HG02938 (cell line): ENCODE measurements at regions not wholly inside any gene's neighbourhood (a gene's known extent, or its start where the extent isn't known, plus 50 kb on each side); places are given as distances from the start of the nearest gene placed in this dataset.

Experiments
- ATAC-seq: cut with Tn5 transposase; IDR thresholded peaks from one replicate; pipeline ENCODE4 v1.9.1; 2021; ENCODE audit warnings: mild to moderate bottlenecking, moderate library complexity; ENCODE audit not compliant: unreplicated experiment

- ATAC-seq = no peak
Measured at GRCh38 chr3:193754719-193755118, 161.7 kb downstream of the OPA1 start.

- no peak for ATAC-seq
Measured at GRCh38 chr3:193756536-193756935, 163.5 kb downstream of the OPA1 start.

- no peak for ATAC-seq
Measured at GRCh38 chr3:193757457-193757856, 164.4 kb downstream of the OPA1 start.

GRCh38 chr3:193761969-193762368 is 169.0 kb downstream of the OPA1 start:
- no peak for ATAC-seq

GRCh38 chr3:193762657-193763056 is 169.6 kb downstream of the OPA1 start:
- ATAC-seq = no peak

- ATAC-seq = no peak
Measured at GRCh38 chr3:193764959-193765358, 172.0 kb downstream of the OPA1 start.

GRCh38 chr3:193767353-193768069 is 174.5 kb downstream of the OPA1 start:
- no peak for ATAC-seq

GRCh38 chr3:193768070-193768394 is 175.0 kb downstream of the OPA1 start:
- no peak for ATAC-seq

- no peak for ATAC-seq
Measured at GRCh38 chr3:193769437-193769836, 176.4 kb downstream of the OPA1 start.

GRCh38 chr3:193771011-193771652 is 178.1 kb downstream of the OPA1 start:
- no peak for ATAC-seq

GRCh38 chr3:193771653-193772421 is 178.8 kb downstream of the OPA1 start:
- no peak for ATAC-seq

GRCh38 chr3:193772422-193772763 is 179.4 kb downstream of the OPA1 start:
- ATAC-seq = no peak

GRCh38 chr3:193773266-193774220 is 180.5 kb downstream of the OPA1 start:
- ATAC-seq = no peak

- no peak for ATAC-seq
Measured at GRCh38 chr3:193774272-193774915, 181.4 kb downstream of the OPA1 start.

- ATAC-seq = no peak
Measured at GRCh38 chr3:193774916-193775285, 181.9 kb downstream of the OPA1 start.

- ATAC-seq = no peak
Measured at GRCh38 chr3:193775421-193776077, 182.5 kb downstream of the OPA1 start.

GRCh38 chr3:193776626-193777358 is 183.8 kb downstream of the OPA1 start:
- ATAC-seq = no peak

GRCh38 chr3:193777524-193777923 is 184.5 kb downstream of the OPA1 start:
- ATAC-seq = no peak

- no peak for ATAC-seq
Measured at GRCh38 chr3:193778676-193779075, 185.7 kb downstream of the OPA1 start.
